ENCODE measurements at regions not wholly inside any gene's neighbourhood (a gene's known extent, or its start where the extent isn't known, plus 50 kb on each side); places are given as distances from the start of the nearest gene placed in this dataset.

DNA sequence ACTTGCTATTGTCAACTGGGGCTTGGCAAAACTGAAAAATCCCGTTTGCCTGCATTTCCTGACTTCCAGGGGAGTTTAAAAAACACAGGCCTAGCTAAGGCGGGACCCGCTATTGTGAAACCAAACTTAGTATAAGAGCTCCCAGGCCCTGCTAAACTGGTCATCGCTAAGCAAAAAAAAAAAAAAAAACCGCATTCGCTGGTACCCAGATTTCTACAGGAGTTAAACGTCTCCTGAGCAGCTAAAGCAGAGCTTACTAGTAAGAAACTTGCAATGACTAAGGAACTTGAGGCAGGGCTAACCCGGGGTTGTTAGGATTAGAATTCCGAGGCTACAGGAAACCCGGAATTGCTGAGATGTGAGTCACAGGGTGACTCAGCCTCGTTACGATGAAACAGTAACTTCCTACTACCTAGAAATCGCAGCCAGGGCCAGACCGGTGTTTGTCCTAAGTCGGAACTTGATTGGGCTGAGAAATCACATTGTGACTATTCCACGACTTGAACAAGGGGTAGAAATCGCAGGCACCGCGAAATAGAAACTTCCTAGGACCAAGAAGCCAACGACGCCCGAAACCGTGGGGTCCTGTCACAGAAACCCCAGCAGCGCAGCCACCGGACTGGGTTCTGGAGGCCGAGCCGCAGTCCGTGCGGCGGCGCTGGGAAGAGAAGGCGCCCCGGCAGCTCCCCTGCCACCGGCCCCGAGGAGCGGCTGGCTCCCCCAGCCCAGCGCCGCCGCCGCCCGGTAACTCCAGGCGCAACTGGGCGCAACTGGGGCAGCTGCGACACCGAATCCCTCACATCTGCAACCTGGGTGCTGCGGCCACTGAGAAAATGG is 89.4 kb downstream of the ANXA2R start:
- 6 to 7% methylated on average over 39 to 46 of the region's 46 CpGs for WGBS, 2 donors
- no peak for FAIRE-seq
- Histone ChIP-seq H3K27ac (peak overlapping the region in 3 of 4 donors; percentile 44 to 76 (median 69)), H3K36me3 (no peaks in the 10 kb centered on the region), H3K4me3 (peak overlapping the region in 3 of 4 donors; percentile 26 to 52 (median 36)), H3K27me3 (peaks cover 5 to 42% (median 24%) of the 10 kb centered on the region in 4 donors), H3K9me3 (no peaks in the 10 kb centered on the region), H3K4me1 (peaks cover 0 to 4% (median 0%) of the 10 kb centered on the region in 3 donors)
- peak; percentile 86 to 90 (median 89) for ATAC-seq
- TF ChIP-seq, protein P1, sequence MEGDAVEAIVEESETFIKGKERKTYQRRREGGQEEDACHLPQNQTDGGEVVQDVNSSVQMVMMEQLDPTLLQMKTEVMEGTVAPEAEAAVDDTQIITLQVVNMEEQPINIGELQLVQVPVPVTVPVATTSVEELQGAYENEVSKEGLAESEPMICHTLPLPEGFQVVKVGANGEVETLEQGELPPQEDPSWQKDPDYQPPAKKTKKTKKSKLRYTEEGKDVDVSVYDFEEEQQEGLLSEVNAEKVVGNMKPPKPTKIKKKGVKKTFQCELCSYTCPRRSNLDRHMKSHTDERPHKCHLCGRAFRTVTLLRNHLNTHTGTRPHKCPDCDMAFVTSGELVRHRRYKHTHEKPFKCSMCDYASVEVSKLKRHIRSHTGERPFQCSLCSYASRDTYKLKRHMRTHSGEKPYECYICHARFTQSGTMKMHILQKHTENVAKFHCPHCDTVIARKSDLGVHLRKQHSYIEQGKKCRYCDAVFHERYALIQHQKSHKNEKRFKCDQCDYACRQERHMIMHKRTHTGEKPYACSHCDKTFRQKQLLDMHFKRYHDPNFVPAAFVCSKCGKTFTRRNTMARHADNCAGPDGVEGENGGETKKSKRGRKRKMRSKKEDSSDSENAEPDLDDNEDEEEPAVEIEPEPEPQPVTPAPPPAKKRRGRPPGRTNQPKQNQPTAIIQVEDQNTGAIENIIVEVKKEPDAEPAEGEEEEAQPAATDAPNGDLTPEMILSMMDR (IDR thresholded peaks at IDR 0.05): no peak
- intact Hi-C loops (cut with DNase I): no loop called here
- peak in 5 of 6 donors; percentile 35 to 74 (median 64) for DNase-seq

DNA sequence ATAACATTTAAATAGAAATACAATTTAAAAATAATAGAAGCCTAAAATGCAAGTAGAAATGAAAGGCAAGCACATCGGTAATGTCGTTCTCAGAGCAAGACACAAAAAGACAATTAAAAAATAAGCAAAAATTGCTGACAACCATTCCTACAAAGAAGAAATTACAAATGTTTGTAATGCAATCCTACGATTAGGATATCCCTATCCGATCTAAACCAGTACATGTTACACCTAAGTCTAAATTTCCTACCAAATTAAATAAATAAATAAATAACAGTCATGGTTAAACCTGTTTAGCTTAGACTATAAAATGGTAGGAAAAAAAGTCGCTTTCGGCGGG is 90.0 kb downstream of the ANXA2R start:
- DNase-seq: no peak
- H3K27me3 ChIP-seq: peaks cover 5 to 42% (median 27%) of the 10 kb centered on the region in 4 donors
- H3K27ac ChIP-seq: peak overlapping the region in 2 of 4 donors; percentile 32 to 76
- H3K4me1 ChIP-seq: peaks cover 0 to 4% (median 0%) of the 10 kb centered on the region in 3 donors
- no peaks in the 10 kb centered on the region for H3K36me3 ChIP-seq
- no peak for ATAC-seq
- whole genome bisulfite sequencing, 2 donors: 30% methylated on average over 7 of the region's 7 CpGs
- no peaks in the 10 kb centered on the region for H3K9me3 ChIP-seq
- TF ChIP-seq, protein P1 (IDR thresholded peaks at IDR 0.05): no peak
- FAIRE-seq: no peak
- peak overlapping the region in 2 of 4 donors; percentile 36 to 52 for H3K4me3 ChIP-seq
- intact Hi-C loops (cut with DNase I): no loop called here

DNA sequence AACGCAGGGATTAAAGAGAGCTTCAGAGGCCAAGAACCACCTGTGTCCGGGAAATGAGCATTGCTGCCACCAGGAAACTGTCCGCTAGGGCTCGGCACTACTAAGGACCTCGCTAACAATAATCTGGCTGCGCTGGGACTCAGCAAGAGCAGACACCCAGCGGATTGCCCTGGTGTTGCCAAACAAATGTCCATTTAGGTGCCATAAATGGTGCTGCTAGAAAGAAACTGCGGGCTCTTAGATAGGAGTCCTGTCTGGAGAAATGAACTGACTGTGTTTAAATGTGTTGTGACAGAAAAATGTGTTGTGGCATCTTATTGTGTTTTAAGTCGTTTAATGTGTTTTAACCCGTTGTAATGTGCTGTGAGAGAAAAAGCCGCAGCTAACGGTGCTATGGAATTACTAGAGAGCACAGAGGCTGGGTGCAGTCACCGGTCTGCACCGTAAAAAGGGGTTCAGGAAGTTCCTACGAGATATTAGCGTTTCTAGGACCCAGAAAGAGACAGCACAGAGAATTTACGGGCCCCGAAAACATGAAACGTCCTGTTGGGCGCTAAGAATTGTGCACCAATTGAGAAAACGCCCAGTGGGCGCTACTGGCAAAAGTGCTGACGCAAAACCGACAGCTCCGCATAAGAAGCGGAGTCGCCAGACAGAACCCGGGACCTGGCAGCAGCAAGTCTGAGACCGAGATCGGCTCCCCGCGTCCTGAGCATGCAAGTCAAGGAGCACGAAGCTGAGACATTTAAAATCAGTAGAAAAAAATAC is 90.6 kb downstream of the ANXA2R start:
- H3K27ac ChIP-seq: peak overlapping the region in 2 of 4 donors; percentile 32 to 76
- H3K36me3 ChIP-seq: no peaks in the 10 kb centered on the region
- TF ChIP-seq, protein P1 (IDR thresholded peaks at IDR 0.05): no peak
- ATAC-seq: peak in 3 of 4 donors; percentile 37 to 49 (median 40)
- FAIRE-seq: no peak
- peak in 2 of 6 donors; percentile 20 to 31 for DNase-seq
- WGBS, 2 donors: 12 to 15% methylated on average over 33 of the region's 33 CpGs
- no peaks in the 10 kb centered on the region for H3K9me3 ChIP-seq
- intact Hi-C loops (cut with DNase I): no loop called here
- H3K4me1 ChIP-seq: peaks cover 0 to 4% (median 0%) of the 10 kb centered on the region in 3 donors
- H3K27me3 ChIP-seq: peaks cover 5 to 42% (median 27%) of the 10 kb centered on the region in 4 donors
- H3K4me3 ChIP-seq: peak overlapping the region in 1 of 4 donors; percentile 52

DNA sequence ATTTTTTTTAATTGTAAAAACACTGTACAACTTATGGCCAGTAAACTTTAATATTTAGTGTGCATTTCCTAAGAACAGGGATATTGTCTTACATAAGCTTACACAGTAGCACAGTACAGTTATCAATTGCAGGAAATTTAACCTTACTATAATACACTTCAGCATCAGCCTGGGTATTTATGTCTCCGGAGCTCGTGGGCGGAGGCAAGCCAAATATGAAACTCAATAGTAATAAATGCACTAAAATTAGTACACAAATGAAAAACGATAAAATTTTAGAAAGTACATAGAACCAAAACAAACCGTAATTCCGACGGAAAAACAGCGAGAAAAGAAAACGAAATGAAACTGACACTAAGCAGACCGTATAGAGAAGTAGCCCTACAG is 91.2 kb downstream of the ANXA2R start:
- peak overlapping the region in 1 of 4 donors; percentile 76 for H3K27ac ChIP-seq
- no peaks in the 10 kb centered on the region for H3K36me3 ChIP-seq
- DNase-seq (no peak), FAIRE-seq (no peak), ATAC-seq (no peak)
- intact Hi-C loops (cut with DNase I): no loop called here
- H3K9me3 ChIP-seq: no peaks in the 10 kb centered on the region
- TF ChIP-seq, protein P1 (IDR thresholded peaks at IDR 0.05): no peak
- 21 to 25% methylated on average over 10 of the region's 10 CpGs for WGBS, 2 donors
- peaks cover 0 to 5% (median 0%) of the 10 kb centered on the region in 3 donors for H3K4me1 ChIP-seq
- peak overlapping the region in 1 of 4 donors; percentile 52 for H3K4me3 ChIP-seq
- peaks cover 5 to 44% (median 27%) of the 10 kb centered on the region in 4 donors for H3K27me3 ChIP-seq

All from pancreas (tissue), 10 donors.